ENCODE measurements at regions not wholly inside any gene's neighbourhood (a gene's known extent, or its start where the extent isn't known, plus 50 kb on each side); places are given as distances from the start of the nearest gene placed in this dataset.

GRCh38 chr1:193979219-193979618 lies 792.8 kb upstream of the B3GALT2 start:
- H3K27ac ChIP-seq, result no peak overlapping the region
- ATAC-seq (no peak), DNase-seq (no peak)
- no peaks in the 10 kb centered on the region for H3K9me3 ChIP-seq
- H3K27me3 ChIP-seq, result no peaks in the 10 kb centered on the region
- in situ Hi-C loops (cut with MboI; ENCODE audit: low sequenced_read_pairs in 4 of 4), result no loop called here
- no peaks in the 10 kb centered on the region for H3K4me1 ChIP-seq
- intact Hi-C loops (cut with DNase I; ENCODE audit: low total_unique reads), result no loop called here
- no peak for TF ChIP-seq POLR2A (IDR thresholded peaks at IDR 0.05)
- TF ChIP-seq, protein P1, sequence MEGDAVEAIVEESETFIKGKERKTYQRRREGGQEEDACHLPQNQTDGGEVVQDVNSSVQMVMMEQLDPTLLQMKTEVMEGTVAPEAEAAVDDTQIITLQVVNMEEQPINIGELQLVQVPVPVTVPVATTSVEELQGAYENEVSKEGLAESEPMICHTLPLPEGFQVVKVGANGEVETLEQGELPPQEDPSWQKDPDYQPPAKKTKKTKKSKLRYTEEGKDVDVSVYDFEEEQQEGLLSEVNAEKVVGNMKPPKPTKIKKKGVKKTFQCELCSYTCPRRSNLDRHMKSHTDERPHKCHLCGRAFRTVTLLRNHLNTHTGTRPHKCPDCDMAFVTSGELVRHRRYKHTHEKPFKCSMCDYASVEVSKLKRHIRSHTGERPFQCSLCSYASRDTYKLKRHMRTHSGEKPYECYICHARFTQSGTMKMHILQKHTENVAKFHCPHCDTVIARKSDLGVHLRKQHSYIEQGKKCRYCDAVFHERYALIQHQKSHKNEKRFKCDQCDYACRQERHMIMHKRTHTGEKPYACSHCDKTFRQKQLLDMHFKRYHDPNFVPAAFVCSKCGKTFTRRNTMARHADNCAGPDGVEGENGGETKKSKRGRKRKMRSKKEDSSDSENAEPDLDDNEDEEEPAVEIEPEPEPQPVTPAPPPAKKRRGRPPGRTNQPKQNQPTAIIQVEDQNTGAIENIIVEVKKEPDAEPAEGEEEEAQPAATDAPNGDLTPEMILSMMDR (IDR thresholded peaks at IDR 0.05 in 4 of 5, conservative IDR thresholded peaks at IDR 0.05 in 1 of 5), result no peak
- no peak overlapping the region for H3K4me3 ChIP-seq
- H3K36me3 ChIP-seq, result no peaks in the 10 kb centered on the region

GRCh38 chr1:193974286-193974798 lies 787.9 kb upstream of the B3GALT2 start:
- intact Hi-C loops (cut with DNase I; ENCODE audit: low total_unique reads) (no loop called here), in situ Hi-C loops (cut with MboI; ENCODE audit: low sequenced_read_pairs in 4 of 4) (no loop called here)
- H3K36me3 ChIP-seq, result no peaks in the 10 kb centered on the region
- no peaks in the 10 kb centered on the region for H3K4me1 ChIP-seq
- H3K9me3 ChIP-seq, result no peaks in the 10 kb centered on the region
- H3K27ac ChIP-seq, result no peak overlapping the region
- TF ChIP-seq, protein P1 (IDR thresholded peaks at IDR 0.05 in 4 of 5, conservative IDR thresholded peaks at IDR 0.05 in 1 of 5), result no peak
- TF ChIP-seq POLR2A (IDR thresholded peaks at IDR 0.05), result no peak
- H3K4me3 ChIP-seq, result no peak overlapping the region
- no peaks in the 10 kb centered on the region for H3K27me3 ChIP-seq
- DNase-seq (no peak), ATAC-seq (no peak)

DNA sequence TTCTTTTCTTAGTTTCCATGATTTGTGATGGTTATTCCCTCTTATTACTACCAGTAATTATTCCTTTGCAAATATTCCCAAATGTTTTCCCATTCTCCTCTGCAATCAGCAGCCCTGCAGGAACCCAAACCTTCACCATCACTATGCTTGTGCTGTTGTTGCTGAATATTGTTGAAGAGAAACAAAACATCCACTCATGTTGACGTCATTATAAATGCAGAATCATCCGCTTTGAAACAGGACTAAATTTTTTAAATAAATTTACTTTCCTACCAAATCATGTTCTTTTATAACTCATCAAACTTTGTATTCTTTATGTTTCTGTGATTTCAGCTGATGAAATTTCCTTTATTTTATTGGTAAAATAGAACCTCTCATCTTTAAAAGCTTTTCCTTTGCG lies 787.0 kb upstream of the B3GALT2 start:
- no peak for TF ChIP-seq POLR2A (IDR thresholded peaks at IDR 0.05)
- TF ChIP-seq, protein P1 (IDR thresholded peaks at IDR 0.05 in 4 of 5, conservative IDR thresholded peaks at IDR 0.05 in 1 of 5), result no peak
- Histone ChIP-seq H3K27ac (no peak overlapping the region), H3K4me1 (no peaks in the 10 kb centered on the region), H3K9me3 (no peaks in the 10 kb centered on the region), H3K36me3 (no peaks in the 10 kb centered on the region), H3K4me3 (no peak overlapping the region), H3K27me3 (no peaks in the 10 kb centered on the region)
- intact Hi-C loops (cut with DNase I; ENCODE audit: low total_unique reads), result no loop called here
- DNase-seq, result no peak
- in situ Hi-C loops (cut with MboI; ENCODE audit: low sequenced_read_pairs in 4 of 4), result no loop called here
- no peak for ATAC-seq

GRCh38 chr1:193971595-193971994 lies 785.2 kb upstream of the B3GALT2 start:
- Histone ChIP-seq H3K4me3 (no peak overlapping the region), H3K27ac (no peak overlapping the region), H3K4me1 (no peaks in the 10 kb centered on the region), H3K9me3 (no peaks in the 10 kb centered on the region), H3K36me3 (no peaks in the 10 kb centered on the region), H3K27me3 (no peaks in the 10 kb centered on the region)
- in situ Hi-C loops (cut with MboI; ENCODE audit: low sequenced_read_pairs in 4 of 4), result no loop called here
- intact Hi-C loops (cut with DNase I; ENCODE audit: low total_unique reads), result no loop called here
- TF ChIP-seq, protein P1 (IDR thresholded peaks at IDR 0.05 in 4 of 5, conservative IDR thresholded peaks at IDR 0.05 in 1 of 5), result no peak
- TF ChIP-seq POLR2A (IDR thresholded peaks at IDR 0.05), result no peak
- no peak for DNase-seq
- no peak for ATAC-seq

GRCh38 chr1:193960499-193960898 lies 774.1 kb upstream of the B3GALT2 start:
- DNase-seq (no peak), ATAC-seq (no peak)
- Histone ChIP-seq H3K27ac (no peak overlapping the region), H3K4me3 (no peak overlapping the region), H3K9me3 (no peaks in the 10 kb centered on the region), H3K4me1 (no peaks in the 10 kb centered on the region), H3K27me3 (no peaks in the 10 kb centered on the region), H3K36me3 (no peaks in the 10 kb centered on the region)
- intact Hi-C loops (cut with DNase I; ENCODE audit: low total_unique reads) (no loop called here), in situ Hi-C loops (cut with MboI; ENCODE audit: low sequenced_read_pairs in 4 of 4) (no loop called here)
- no peak for TF ChIP-seq POLR2A (IDR thresholded peaks at IDR 0.05)
- TF ChIP-seq, protein P1 (IDR thresholded peaks at IDR 0.05 in 4 of 5, conservative IDR thresholded peaks at IDR 0.05 in 1 of 5), result no peak
